Omental fat pad (tissue), 3 donors: ENCODE measurements at regions not wholly inside any gene's neighbourhood (a gene's known extent, or its start where the extent isn't known, plus 50 kb on each side); places are given as distances from the start of the nearest gene placed in this dataset.

Experiments used
- ATAC-seq: fragments of 150-250 bp; one replicate; pipeline ENCODE4 v1.9.1; 2016; ENCODE audit warnings: mild to moderate bottlenecking, moderate library complexity; ENCODE audit not compliant: low FRiP score
- DNase-seq: peaks from one replicate; pipeline ENCODE4 v3.0.0-alpha.2; 2019; ENCODE audit warnings: low spot score
- TF ChIP-seq, protein P1 (sequence below), 3 donors: fragments of 450-650 bp; IDR thresholded peaks; one replicate each; pipeline ENCODE4 v1.5.1; 2016 to 2017; ENCODE audit warnings: antibody characterized with exemption in 3 of 3, mild to moderate bottlenecking in 3 of 3, moderate library complexity in 2 of 3

- TF ChIP-seq, protein P1, sequence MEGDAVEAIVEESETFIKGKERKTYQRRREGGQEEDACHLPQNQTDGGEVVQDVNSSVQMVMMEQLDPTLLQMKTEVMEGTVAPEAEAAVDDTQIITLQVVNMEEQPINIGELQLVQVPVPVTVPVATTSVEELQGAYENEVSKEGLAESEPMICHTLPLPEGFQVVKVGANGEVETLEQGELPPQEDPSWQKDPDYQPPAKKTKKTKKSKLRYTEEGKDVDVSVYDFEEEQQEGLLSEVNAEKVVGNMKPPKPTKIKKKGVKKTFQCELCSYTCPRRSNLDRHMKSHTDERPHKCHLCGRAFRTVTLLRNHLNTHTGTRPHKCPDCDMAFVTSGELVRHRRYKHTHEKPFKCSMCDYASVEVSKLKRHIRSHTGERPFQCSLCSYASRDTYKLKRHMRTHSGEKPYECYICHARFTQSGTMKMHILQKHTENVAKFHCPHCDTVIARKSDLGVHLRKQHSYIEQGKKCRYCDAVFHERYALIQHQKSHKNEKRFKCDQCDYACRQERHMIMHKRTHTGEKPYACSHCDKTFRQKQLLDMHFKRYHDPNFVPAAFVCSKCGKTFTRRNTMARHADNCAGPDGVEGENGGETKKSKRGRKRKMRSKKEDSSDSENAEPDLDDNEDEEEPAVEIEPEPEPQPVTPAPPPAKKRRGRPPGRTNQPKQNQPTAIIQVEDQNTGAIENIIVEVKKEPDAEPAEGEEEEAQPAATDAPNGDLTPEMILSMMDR (IDR thresholded peaks at IDR 0.05), result no peak
- ATAC-seq (no peak), DNase-seq (no peak)
These were observed 329.9 kb upstream of the AJAP1 start for GRCh38 chr1:4324525-4324924.

DNA sequence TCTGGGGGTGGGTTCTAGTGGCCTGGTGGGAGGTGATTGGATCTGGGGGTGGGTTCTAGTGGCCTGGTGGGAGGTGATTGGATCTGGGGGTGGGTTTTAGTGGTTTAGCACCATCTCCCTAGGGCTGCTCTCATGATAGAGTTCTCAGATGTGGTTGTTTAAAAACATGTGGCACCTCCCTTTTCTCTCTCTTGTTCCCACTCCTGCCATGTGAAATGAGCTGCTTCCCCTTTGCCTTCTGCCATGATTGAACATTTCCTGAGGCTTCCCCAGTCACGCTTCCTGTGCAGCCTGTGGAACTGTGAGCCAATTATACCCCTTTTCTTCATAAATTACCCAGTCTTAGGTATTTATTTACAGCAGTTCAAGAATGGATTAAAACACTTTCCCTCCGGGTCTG is 327.3 kb upstream of the AJAP1 start:
- no peak for ATAC-seq
- TF ChIP-seq, protein P1 (IDR thresholded peaks at IDR 0.05), result no peak
- no peak for DNase-seq

DNA sequence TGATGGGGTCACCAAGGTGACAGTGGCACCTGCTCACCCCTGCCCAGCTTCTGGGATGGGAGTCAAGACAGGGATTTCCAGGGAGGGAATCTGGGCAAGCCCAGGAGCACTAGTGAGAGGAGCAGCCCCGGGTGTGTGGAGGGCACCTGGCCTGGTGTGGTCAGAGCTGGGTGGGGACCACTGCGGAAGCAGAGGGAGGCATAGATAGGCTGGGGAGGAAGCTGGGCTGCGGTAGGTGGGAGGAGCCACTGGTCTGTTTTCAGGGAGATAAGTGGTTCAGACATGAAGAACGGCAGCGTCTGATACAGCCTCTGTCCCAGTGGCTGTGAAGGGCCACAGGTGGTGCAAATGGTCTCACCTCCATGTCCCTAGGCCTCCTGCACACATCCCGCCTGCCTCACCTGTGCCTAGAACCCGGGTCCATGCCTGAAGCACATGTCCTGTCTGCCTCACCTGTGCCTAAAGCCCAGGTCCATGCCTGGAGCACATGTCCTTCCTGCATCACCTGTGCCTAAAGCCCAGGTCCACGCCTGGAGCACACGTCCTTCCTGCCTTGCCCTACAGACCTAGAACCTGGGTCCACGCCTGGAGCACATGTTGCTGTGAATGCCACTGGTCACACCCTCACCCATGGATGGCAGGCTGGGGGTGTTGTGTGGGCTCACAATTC is 325.9 kb upstream of the AJAP1 start:
- TF ChIP-seq, protein P1 (IDR thresholded peaks at IDR 0.05), result no peak
- ATAC-seq (no peak), DNase-seq (no peak)

DNA sequence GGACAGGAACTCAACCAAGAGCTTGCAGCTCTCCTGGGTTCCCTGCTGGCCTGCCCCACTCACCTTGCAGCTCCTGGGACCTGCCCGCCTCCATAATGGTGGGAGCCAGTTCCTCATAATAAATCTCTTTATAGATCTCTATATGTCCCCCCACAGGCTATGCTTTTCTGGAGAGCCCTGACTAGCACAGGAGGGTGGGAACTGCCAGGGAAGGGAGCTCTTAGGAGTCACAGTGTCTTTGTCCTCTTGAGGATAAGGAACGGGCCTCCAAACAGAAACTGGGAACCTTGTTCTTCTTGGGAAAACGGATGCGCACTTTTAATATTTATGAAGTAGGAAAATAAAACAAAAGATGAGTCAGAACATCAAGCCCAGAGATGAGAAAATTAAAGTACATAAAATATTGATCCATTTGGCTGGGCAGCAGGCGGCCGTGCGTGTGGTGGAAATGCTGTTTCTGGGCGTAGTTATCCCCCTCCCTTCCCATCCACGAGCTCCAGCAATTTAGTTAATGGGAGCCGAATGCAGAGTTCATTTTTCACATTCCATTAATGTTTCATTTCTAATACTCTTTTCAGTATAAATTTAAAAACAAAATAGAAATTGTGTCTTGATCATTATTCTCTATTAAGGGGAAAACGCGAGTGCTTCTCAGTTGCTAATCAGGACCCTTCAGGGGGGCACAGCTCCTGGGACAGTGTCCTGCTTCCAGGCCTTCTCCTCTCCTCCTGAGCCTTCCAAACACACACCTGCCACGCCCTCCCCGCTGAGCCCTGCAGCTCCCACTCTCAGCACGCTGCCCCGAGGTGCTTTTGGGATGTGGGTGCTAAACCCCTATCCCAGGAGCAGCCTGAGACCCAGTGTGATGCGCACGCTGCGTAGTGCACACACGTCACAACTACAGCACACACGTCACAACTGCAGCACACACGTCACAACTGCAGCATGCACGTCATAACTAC is 323.3 kb upstream of the AJAP1 start:
- ATAC-seq (no peak), DNase-seq (no peak)
- TF ChIP-seq, protein P1 (IDR thresholded peaks at IDR 0.05), result no peak

DNA sequence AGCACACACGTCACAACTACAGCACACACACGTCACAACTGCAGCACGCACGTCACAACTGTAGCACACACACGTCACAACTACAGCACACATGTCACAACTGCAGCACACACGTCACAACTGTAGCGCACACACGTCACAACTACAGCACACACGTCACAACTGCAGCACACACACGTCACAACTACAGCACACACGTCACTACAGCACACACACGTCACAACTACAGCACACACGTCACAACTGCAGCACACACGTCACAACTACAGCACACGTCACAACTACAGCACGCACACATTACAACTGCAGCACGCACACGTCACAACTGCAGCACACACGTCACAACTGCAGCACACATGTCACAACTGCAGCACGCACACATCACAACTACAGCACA is 322.6 kb upstream of the AJAP1 start:
- TF ChIP-seq, protein P1 (IDR thresholded peaks at IDR 0.05), result no peak
- DNase-seq (no peak), ATAC-seq (no peak)

- DNase-seq, result no peak
- TF ChIP-seq, protein P1 (IDR thresholded peaks at IDR 0.05), result no peak
- ATAC-seq, result no peak
These were observed 317.9 kb upstream of the AJAP1 start for GRCh38 chr1:4336507-4336906.
